MCF 10A (cell line): ENCODE measurements at regions not wholly inside any gene's neighbourhood (a gene's known extent, or its start where the extent isn't known, plus 50 kb on each side); places are given as distances from the start of the nearest gene placed in this dataset.

ENCODE experiments used
- BruUV-seq: library from RNA; stranded (reverse); fragments of 400-500 nt; replicated peaks from 2 replicates; lab custom pipeline; 2021; lab: Mats Ljungman, UMichigan
- CTCF ChIA-PET: fragments of 300-600 bp; sonication (Branson Sonifier 250); formaldehyde crosslinking; extraction: SDS; loops from one replicate; lab custom pipeline; 2021; ENCODE audit warnings: antibody characterized with exemption, inconsistent platforms; lab: Yijun Ruan, JAX
- POLR2A ChIA-PET: fragments of 300-600, 350-650 bp; sonication (Branson Sonifier 250); formaldehyde crosslinking; extraction: SDS; loops from one replicate; lab custom pipeline; 2020; ENCODE audit warnings: antibody characterized with exemption, inconsistent platforms; lab: Yijun Ruan, JAX
- DNase-seq: peaks from one replicate; pipeline ENCODE4 v3.0.0-alpha.2; 2018; ENCODE audit not compliant: unreplicated experiment
- H3K27ac Mint-ChIP-seq: one replicate; pipeline ENCODE4 v1.8.0; 2022; ENCODE audit warnings: mild to moderate bottlenecking, low read depth, mixed read lengths; ENCODE audit not compliant: unreplicated experiment
- H3K27me3 Mint-ChIP-seq: one replicate; pipeline ENCODE4 v1.8.0; 2022; ENCODE audit warnings: mixed read lengths; ENCODE audit not compliant: insufficient read depth, unreplicated experiment
- H3K36me3 Mint-ChIP-seq: one replicate; pipeline ENCODE4 v1.8.0; 2022; ENCODE audit warnings: mild to moderate bottlenecking, moderate library complexity, mixed read lengths; ENCODE audit not compliant: insufficient read depth, unreplicated experiment
- H3K4me1 Mint-ChIP-seq: one replicate; pipeline ENCODE4 v1.8.0; 2022; ENCODE audit warnings: mixed read lengths; ENCODE audit not compliant: insufficient read depth, unreplicated experiment
- H3K4me3 Mint-ChIP-seq: one replicate; pipeline ENCODE4 v1.8.0; 2022; ENCODE audit warnings: mild to moderate bottlenecking, moderate library complexity, mixed read lengths; ENCODE audit not compliant: unreplicated experiment
- H3K9me3 Mint-ChIP-seq: one replicate; pipeline ENCODE4 v1.8.0; 2022; ENCODE audit warnings: mixed read lengths; ENCODE audit not compliant: unreplicated experiment
- intact Hi-C: fragments of 100-400 bp; cut with micrococcal nuclease; formaldehyde crosslinking; loops from 2 replicates; pipeline ENCODE4 v1.14.1; 2022
- TF ChIP-seq, protein P1 (sequence below): fragments of 200-600 bp; IDR thresholded peaks from one replicate; pipeline ENCODE4 v1.8.0; 2022; ENCODE audit warnings: antibody characterized with exemption, mild to moderate bottlenecking; ENCODE audit not compliant: unreplicated experiment

DNA sequence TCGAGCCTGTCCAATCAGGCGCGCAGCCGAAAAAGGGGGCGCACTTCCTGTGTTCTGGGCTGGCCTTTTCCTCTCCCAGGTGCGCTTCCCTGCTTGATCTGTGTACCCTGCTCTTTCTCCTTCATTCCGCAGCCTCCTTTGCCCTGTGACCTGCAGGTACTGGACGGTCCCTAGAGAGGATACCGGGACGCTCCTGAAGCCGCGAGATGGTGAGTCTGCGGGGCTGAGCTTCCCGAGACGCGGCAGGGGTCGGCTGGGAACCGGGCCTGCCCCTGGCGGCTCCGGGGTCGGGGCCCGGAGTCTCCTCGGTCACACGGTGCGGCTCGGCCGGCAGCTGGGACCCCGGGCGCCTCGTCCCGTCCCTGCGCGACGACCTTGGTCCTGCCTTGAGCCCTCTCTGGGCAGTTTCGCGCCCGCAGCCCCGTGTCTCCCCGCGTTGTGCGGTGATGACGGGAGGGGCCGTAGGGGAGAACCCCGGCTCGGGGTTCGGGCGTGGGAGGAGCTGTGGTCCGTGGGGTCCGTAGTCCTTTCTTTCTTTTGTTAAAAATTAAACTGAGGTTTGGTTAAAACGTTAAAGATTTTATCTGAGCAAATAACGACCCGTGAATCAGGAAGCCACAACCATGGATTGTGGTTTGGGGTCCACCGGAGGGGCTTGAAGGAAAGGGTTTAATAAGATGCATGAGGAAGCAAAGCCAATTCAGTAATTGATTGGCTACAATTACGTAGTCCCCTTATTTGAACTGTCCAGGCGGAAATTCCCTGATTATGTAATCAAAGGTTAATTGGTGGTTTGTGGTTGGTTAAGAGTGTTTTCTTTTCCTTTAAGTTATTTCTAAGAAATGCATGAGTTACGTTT lies 172.8 kb upstream of the ZNF267 start:
- intact Hi-C loops = no loop called here

DNA sequence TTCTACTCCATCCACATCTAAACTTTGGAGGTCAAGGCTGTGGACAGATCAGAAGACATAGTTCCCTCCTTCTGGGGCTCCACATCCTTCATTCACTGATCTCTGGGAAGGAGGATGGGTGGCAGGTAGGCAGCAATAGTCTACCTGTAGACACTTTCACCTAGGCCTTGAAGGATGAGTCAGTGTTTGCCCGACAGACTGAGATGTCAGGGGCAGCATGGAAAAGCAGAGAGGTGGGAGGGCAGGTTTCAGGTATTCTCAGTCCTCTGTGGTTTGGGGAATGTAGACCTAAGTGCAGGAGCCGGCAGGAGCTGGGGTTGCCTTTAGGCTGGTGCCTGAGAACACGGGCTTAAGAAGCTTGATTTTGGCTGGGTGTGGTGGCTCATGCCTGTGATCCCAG lies 171.9 kb upstream of the ZNF267 start:
- no TSS peak for BruUV-seq
- intact Hi-C loops = no loop called here
- Mint-ChIP-seq H3K27ac (peak overlapping the region; percentile 90), H3K4me1 (peaks cover 11% of the 10 kb centered on the region), H3K36me3 (peaks cover 28% of the 10 kb centered on the region), H3K27me3 (no peaks in the 10 kb centered on the region), H3K4me3 (peak overlapping the region; percentile 87), H3K9me3 (no peaks in the 10 kb centered on the region)
- CTCF ChIA-PET = interaction anchor here (0.6 to 1.3 kb wide), 7 partner anchors 8 to 717 kb away, joined by 3 to 6 read pairs (median 3); partner anchors contain the start of genes ARMC5 and HSD3B7
- POLR2A ChIA-PET = interaction anchor here (1.2 to 4.9 kb wide), 3 partner anchors 12 to 245 kb away, joined by 3 to 27 read pairs (median 3); a partner anchor contains a TSS
- TF ChIP-seq, protein P1, sequence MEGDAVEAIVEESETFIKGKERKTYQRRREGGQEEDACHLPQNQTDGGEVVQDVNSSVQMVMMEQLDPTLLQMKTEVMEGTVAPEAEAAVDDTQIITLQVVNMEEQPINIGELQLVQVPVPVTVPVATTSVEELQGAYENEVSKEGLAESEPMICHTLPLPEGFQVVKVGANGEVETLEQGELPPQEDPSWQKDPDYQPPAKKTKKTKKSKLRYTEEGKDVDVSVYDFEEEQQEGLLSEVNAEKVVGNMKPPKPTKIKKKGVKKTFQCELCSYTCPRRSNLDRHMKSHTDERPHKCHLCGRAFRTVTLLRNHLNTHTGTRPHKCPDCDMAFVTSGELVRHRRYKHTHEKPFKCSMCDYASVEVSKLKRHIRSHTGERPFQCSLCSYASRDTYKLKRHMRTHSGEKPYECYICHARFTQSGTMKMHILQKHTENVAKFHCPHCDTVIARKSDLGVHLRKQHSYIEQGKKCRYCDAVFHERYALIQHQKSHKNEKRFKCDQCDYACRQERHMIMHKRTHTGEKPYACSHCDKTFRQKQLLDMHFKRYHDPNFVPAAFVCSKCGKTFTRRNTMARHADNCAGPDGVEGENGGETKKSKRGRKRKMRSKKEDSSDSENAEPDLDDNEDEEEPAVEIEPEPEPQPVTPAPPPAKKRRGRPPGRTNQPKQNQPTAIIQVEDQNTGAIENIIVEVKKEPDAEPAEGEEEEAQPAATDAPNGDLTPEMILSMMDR = no peak
- no peak for DNase-seq

More for the DNA sequence above, 172.8 kb upstream of the ZNF267 start:
- CTCF ChIA-PET = interaction anchor here (0.6 to 1.4 kb wide), 5 partner anchors 8 to 315 kb away, joined by 3 to 7 read pairs (median 4); partner anchors contain the start of gene ARMC5
- DNase-seq = peak; percentile 89
- TF ChIP-seq, protein P1 = no peak
- BruUV-seq = TSS peak; percentile 66
- Mint-ChIP-seq H3K27me3 (no peaks in the 10 kb centered on the region), H3K4me3 (peak overlapping the region; percentile 87), H3K9me3 (no peaks in the 10 kb centered on the region), H3K4me1 (peaks cover 11% of the 10 kb centered on the region), H3K36me3 (peaks cover 19% of the 10 kb centered on the region), H3K27ac (peak overlapping the region; percentile 90)
- POLR2A ChIA-PET = interaction anchor here (0.6 to 4.9 kb wide), 6 partner anchors 13 to 895 kb away, joined by 3 to 27 read pairs (median 4); partner anchors contain the start of genes ARMC5 and RUSF1

DNA sequence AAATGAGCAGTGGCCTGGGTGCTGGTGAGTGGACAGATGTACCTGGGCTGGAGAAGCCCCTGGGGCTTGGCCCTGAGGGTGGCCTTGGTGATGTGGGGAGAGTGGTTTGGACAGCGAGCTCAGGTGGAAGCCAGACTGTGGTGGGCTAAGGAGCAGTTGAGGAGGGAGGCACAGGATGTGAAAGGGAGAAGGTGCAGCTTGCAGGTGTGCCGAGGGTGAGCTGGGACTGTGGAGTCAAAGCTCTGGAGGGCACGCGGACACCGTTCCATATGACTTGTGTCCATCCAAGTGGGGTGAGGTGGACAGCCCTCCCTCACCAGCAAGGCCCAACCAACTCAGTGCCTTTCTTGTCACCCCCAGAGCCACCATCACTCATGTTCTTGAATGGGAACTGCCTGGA lies 170.8 kb upstream of the ZNF267 start:
- intact Hi-C loops = no loop called here
- peaks cover 33% of the 10 kb centered on the region for H3K36me3 Mint-ChIP-seq
- DNase-seq = no peak
- H3K4me1 Mint-ChIP-seq = peaks cover 11% of the 10 kb centered on the region
- H3K27ac Mint-ChIP-seq = peak overlapping the region; percentile 13
- no peak overlapping the region for H3K4me3 Mint-ChIP-seq
- H3K9me3 Mint-ChIP-seq = no peaks in the 10 kb centered on the region
- H3K27me3 Mint-ChIP-seq = no peaks in the 10 kb centered on the region
- no TSS peak for BruUV-seq
- CTCF ChIA-PET = interaction anchor here (0.9 to 1.3 kb wide), 3 partner anchors 240 to 718 kb away, joined by 3 to 4 read pairs (median 3); partner anchors contain the start of gene HSD3B7
- TF ChIP-seq, protein P1 = no peak
- POLR2A ChIA-PET = interaction anchor here (1.2 to 4.9 kb wide), 2 partner anchors 10 to 246 kb away, joined by 3 to 27 read pairs; a partner anchor contains a TSS

DNA sequence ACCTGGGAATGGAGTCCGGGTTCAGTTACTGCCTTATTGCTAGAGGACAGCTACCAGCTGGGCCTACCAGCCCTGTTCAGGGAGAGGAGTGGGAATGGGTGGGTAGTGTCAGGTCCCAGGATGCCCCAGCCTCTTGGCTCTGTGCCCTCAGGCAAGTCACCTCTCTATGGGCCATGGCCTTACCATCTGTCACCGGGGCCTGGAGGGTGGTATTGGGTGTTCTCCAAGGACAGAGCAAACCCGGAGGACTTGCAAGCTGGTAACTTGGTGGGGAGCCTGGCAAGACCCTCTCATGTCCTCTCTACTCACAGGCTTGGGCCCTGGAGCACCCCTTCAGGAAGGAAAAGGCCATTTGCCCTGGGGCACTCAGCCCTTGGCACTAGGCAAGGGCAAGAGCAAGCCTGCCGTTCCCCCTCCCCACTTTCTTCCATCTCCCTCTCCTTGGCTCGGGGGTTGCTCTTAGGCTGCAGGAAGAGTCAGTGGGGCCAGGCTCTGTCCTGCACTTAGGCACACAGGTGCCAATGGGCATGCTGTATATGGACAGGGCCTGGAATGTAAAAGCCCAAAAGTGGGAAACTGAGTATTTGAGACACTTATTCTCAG lies 170.0 kb upstream of the ZNF267 start:
- BruUV-seq = no TSS peak
- TF ChIP-seq, protein P1 = no peak
- ChIA-PET POLR2A (no interaction called here), CTCF (interaction anchor here (0.6 kb wide), 1 partner anchor 244 kb away, joined by 3 read pairs; the partner anchor contains the start of gene ARMC5)
- H3K9me3 Mint-ChIP-seq = no peaks in the 10 kb centered on the region
- intact Hi-C loops = no loop called here
- no peak for DNase-seq
- no peaks in the 10 kb centered on the region for H3K27me3 Mint-ChIP-seq
- no peak overlapping the region for H3K4me3 Mint-ChIP-seq
- peaks cover 11% of the 10 kb centered on the region for H3K4me1 Mint-ChIP-seq
- peaks cover 33% of the 10 kb centered on the region for H3K36me3 Mint-ChIP-seq
- no peak overlapping the region for H3K27ac Mint-ChIP-seq
